ENCODE measurements at regions not wholly inside any gene's neighbourhood (a gene's known extent, or its start where the extent isn't known, plus 50 kb on each side); places are given as distances from the start of the nearest gene placed in this dataset.

- no peak for TF ChIP-seq E2F8 (IDR thresholded peaks at IDR 0.05; ENCODE audit: low read depth, partially characterized antibody)
- TF ChIP-seq ETV6 (conservative IDR thresholded peaks at IDR 0.05 in 1 of 2, IDR thresholded peaks at IDR 0.05 in 1 of 2; ENCODE audit: borderline replicate concordance in 1 of 2, low read depth in 1 of 2) = no peak
Measured at GRCh38 chr4:177879851-177880250, 437.6 kb upstream of the AGA start.

Measured in GM12878 (cell line).